Testis (tissue), 2 donors: ENCODE measurements at regions not wholly inside any gene's neighbourhood (a gene's known extent, or its start where the extent isn't known, plus 50 kb on each side); places are given as distances from the start of the nearest gene placed in this dataset.

Experiments
- DNase-seq: peaks from one replicate; pipeline ENCODE4 v3.0.0-alpha.2; 2019
- H3K27ac ChIP-seq, 2 donors: fragments of 200-600 bp; sonication (generic); one replicate each; pipeline ENCODE4 v1.5.1; 2019
- H3K27me3 ChIP-seq: fragments of 200-600 bp; sonication (generic); one replicate; pipeline ENCODE4 v1.5.1; 2019
- H3K36me3 ChIP-seq: fragments of 200-600 bp; sonication (generic); one replicate; pipeline ENCODE4 v1.5.1; 2017; ENCODE audit warnings: low read depth; ENCODE audit errors: missing control alignments
- H3K4me1 ChIP-seq: fragments of 200-600 bp; sonication (generic); one replicate; pipeline ENCODE4 v1.5.1; 2019
- H3K4me3 ChIP-seq, 2 donors: fragments of 200-600 bp; sonication (generic); one replicate each; pipeline ENCODE4 v1.5.1; 2017 to 2019
- H3K9me3 ChIP-seq: fragments of 200-600 bp; sonication (generic); one replicate; pipeline ENCODE4 v1.5.1; 2017
- CTCF ChIP-seq, 3 experiments: fragments of 450-650 bp in 2 of 3; fragments of 200-600 bp in 1 of 3; sonication (generic) in 1 of 3; IDR thresholded peaks; one replicate each; pipeline ENCODE4 v1.5.1; 2016 to 2019; ENCODE audit warnings: antibody characterized with exemption in 3 of 3, mild to moderate bottlenecking in 2 of 3, moderate library complexity in 1 of 3
- POLR2A ChIP-seq: fragments of 450-650 bp; IDR thresholded peaks from one replicate; pipeline ENCODE4 v1.6.1; 2017; ENCODE audit warnings: antibody characterized with exemption, mild to moderate bottlenecking, moderate library complexity
- whole genome bisulfite sequencing, 2 donors: methylation state at CpG; one replicate each; pipeline ENCODE4 v1.1.5; 2018; 5-methylcytosine and 5-hydroxymethylcytosine counted together
- intact Hi-C: fragments of 100-400 bp; cut with DNase I; formaldehyde crosslinking; loops from one replicate; pipeline ENCODE4 v1.15.1; 2023; ENCODE audit warnings: low total_unique reads

GRCh38 chr10:64365663-64366062 is 844.5 kb downstream of the REEP3 start:
- H3K27ac ChIP-seq = no peak overlapping the region
- H3K4me1 ChIP-seq = no peaks in the 10 kb centered on the region
- no peaks in the 10 kb centered on the region for H3K36me3 ChIP-seq
- 80 to 81% methylated on average over 3 of the region's 3 CpGs for WGBS, 2 donors
- no peak overlapping the region for H3K4me3 ChIP-seq
- no peak for DNase-seq
- no peaks in the 10 kb centered on the region for H3K9me3 ChIP-seq
- H3K27me3 ChIP-seq = no peaks in the 10 kb centered on the region
- TF ChIP-seq POLR2A (no peak), CTCF (IDR thresholded peaks at IDR 0.05) (no peak)
- intact Hi-C loops = no loop called here

GRCh38 chr10:64368298-64368697 is 847.1 kb downstream of the REEP3 start:
- Histone ChIP-seq H3K27me3 (no peaks in the 10 kb centered on the region), H3K27ac (no peak overlapping the region), H3K4me1 (no peaks in the 10 kb centered on the region), H3K36me3 (no peaks in the 10 kb centered on the region), H3K4me3 (no peak overlapping the region), H3K9me3 (no peaks in the 10 kb centered on the region)
- 80 to 82% methylated on average over 3 of the region's 3 CpGs for WGBS, 2 donors
- intact Hi-C loops = no loop called here
- no peak for TF ChIP-seq CTCF (IDR thresholded peaks at IDR 0.05)
- TF ChIP-seq POLR2A = no peak
- no peak for DNase-seq

- Histone ChIP-seq H3K36me3 (no peaks in the 10 kb centered on the region), H3K27me3 (no peaks in the 10 kb centered on the region), H3K4me3 (no peak overlapping the region), H3K27ac (no peak overlapping the region), H3K4me1 (no peaks in the 10 kb centered on the region), H3K9me3 (no peaks in the 10 kb centered on the region)
- DNase-seq = no peak
- 53 to 54% methylated on average over 1 of the region's 1 CpG for WGBS, 2 donors
- TF ChIP-seq CTCF (IDR thresholded peaks at IDR 0.05) = no peak
- no peak for TF ChIP-seq POLR2A
- intact Hi-C loops = no loop called here
Measured at GRCh38 chr10:64369885-64370773, 848.9 kb downstream of the REEP3 start.

- intact Hi-C loops = no loop called here
- Histone ChIP-seq H3K36me3 (no peaks in the 10 kb centered on the region), H3K4me3 (no peak overlapping the region), H3K27ac (no peak overlapping the region), H3K27me3 (no peaks in the 10 kb centered on the region), H3K9me3 (no peaks in the 10 kb centered on the region), H3K4me1 (peaks cover 3% of the 10 kb centered on the region)
- TF ChIP-seq CTCF (IDR thresholded peaks at IDR 0.05) = no peak
- no peak for TF ChIP-seq POLR2A
- no peak for DNase-seq
Measured at GRCh38 chr10:64374346-64374745, 853.1 kb downstream of the REEP3 start.

GRCh38 chr10:64376167-64376566 is 855.0 kb downstream of the REEP3 start:
- WGBS, 2 donors = 40% methylated on average over 4 of the region's 4 CpGs

More at GRCh38 chr10:64376167-64376566, 855.0 kb downstream of the REEP3 start:
- no peak overlapping the region for H3K27ac ChIP-seq
- TF ChIP-seq POLR2A (no peak), CTCF (IDR thresholded peaks at IDR 0.05) (no peak)
- no peaks in the 10 kb centered on the region for H3K9me3 ChIP-seq
- H3K27me3 ChIP-seq = no peaks in the 10 kb centered on the region
- H3K4me3 ChIP-seq = no peak overlapping the region
- no peaks in the 10 kb centered on the region for H3K36me3 ChIP-seq
- no peak for DNase-seq
- H3K4me1 ChIP-seq = peaks cover 3% of the 10 kb centered on the region
- intact Hi-C loops = no loop called here
